ENCODE measurements at regions not wholly inside any gene's neighbourhood (a gene's known extent, or its start where the extent isn't known, plus 50 kb on each side); places are given as distances from the start of the nearest gene placed in this dataset.

- Histone ChIP-seq H3K4me2 (ENCODE audit: insufficient read depth, low read length) (no peak overlapping the region), H2AFZ (ENCODE audit: low read depth, low read length) (no peak overlapping the region), H3K4me1 (ENCODE audit: insufficient read depth, low read length) (no peaks in the 10 kb centered on the region), H3K9me3 (ENCODE audit: insufficient read depth, low read length, severe bottlenecking) (no peaks in the 10 kb centered on the region), H3K9ac (ENCODE audit: low read depth, low read length) (no peak overlapping the region), H3K27me3 (ENCODE audit: insufficient read depth, low read length, poor library complexity) (no peaks in the 10 kb centered on the region), H3K27ac (ENCODE audit: low read length) (no peak overlapping the region), H3K4me3 (ENCODE audit: low read depth in 1 of 2, low read length in 2 of 2) (no peak overlapping the region), H3K36me3 (ENCODE audit: insufficient read depth, low read length) (no peaks in the 10 kb centered on the region), H4K20me1 (ENCODE audit: insufficient read depth, low read length) (no peaks in the 10 kb centered on the region), H3K79me2 (ENCODE audit: insufficient read depth, low read length) (no peaks in the 10 kb centered on the region)
- DNase-seq (no peak), ATAC-seq (ENCODE audit: insufficient read depth, low read depth) (no peak)
- no peak for TF ChIP-seq CTCF (IDR thresholded peaks at IDR 0.05; ENCODE audit: borderline replicate concordance, extremely low read depth, low read length, poor library complexity, severe bottlenecking)
- TF ChIP-seq EZH2 (IDR thresholded peaks at IDR 0.05; ENCODE audit: borderline replicate concordance, low read depth, low read length, severe bottlenecking) = no peak
Measured at GRCh38 chr6:147779624-147780023, 271.1 kb downstream of the SAMD5 start.

GRCh38 chr6:147782302-147782701, 273.8 kb downstream of the SAMD5 start:
- no peak overlapping the region for H3K4me2 ChIP-seq (ENCODE audit: insufficient read depth, low read length)
- ATAC-seq (ENCODE audit: insufficient read depth, low read depth) = no peak

DNA sequence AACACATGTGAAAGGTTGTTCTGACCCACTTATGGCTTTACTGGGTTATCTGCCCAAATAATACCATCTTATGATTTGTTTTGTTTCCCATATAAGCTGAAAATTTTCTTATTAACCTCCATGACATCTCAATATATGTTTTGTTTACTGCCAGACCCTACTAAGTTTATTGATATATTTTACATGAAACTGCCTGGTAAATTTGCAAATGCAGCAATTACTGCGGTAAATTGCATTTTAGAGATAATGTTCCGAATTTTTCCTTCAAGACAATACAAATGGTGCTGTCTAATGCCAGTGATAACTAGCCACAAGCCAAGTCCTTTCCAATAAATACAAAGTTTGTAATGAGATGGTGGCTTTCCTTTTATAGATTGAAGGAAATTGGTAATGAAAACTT, 275.9 kb downstream of the SAMD5 start:
- Histone ChIP-seq H3K36me3 (ENCODE audit: insufficient read depth, low read length) (no peaks in the 10 kb centered on the region), H2AFZ (ENCODE audit: low read depth, low read length) (no peak overlapping the region), H3K27me3 (ENCODE audit: insufficient read depth, low read length, poor library complexity) (no peaks in the 10 kb centered on the region), H3K4me1 (ENCODE audit: insufficient read depth, low read length) (no peaks in the 10 kb centered on the region), H3K9me3 (ENCODE audit: insufficient read depth, low read length, severe bottlenecking) (no peaks in the 10 kb centered on the region), H3K4me3 (ENCODE audit: low read depth in 1 of 2, low read length in 2 of 2) (no peak overlapping the region), H3K9ac (ENCODE audit: low read depth, low read length) (no peak overlapping the region), H4K20me1 (ENCODE audit: insufficient read depth, low read length) (no peaks in the 10 kb centered on the region), H3K4me2 (ENCODE audit: insufficient read depth, low read length) (no peak overlapping the region), H3K79me2 (ENCODE audit: insufficient read depth, low read length) (no peaks in the 10 kb centered on the region), H3K27ac (ENCODE audit: low read length) (no peak overlapping the region)
- DNase-seq (no peak), ATAC-seq (ENCODE audit: insufficient read depth, low read depth) (no peak)
- TF ChIP-seq CTCF (IDR thresholded peaks at IDR 0.05; ENCODE audit: borderline replicate concordance, extremely low read depth, low read length, poor library complexity, severe bottlenecking) = no peak
- TF ChIP-seq EZH2 (IDR thresholded peaks at IDR 0.05; ENCODE audit: borderline replicate concordance, low read depth, low read length, severe bottlenecking) = no peak

More at GRCh38 chr6:147782302-147782701, 273.8 kb downstream of the SAMD5 start:
- H3K9ac ChIP-seq (ENCODE audit: low read depth, low read length) = no peak overlapping the region
- H3K27ac ChIP-seq (ENCODE audit: low read length) = no peak overlapping the region
- H2AFZ ChIP-seq (ENCODE audit: low read depth, low read length) = no peak overlapping the region
- H3K4me1 ChIP-seq (ENCODE audit: insufficient read depth, low read length) = no peaks in the 10 kb centered on the region
- no peak for TF ChIP-seq EZH2 (IDR thresholded peaks at IDR 0.05; ENCODE audit: borderline replicate concordance, low read depth, low read length, severe bottlenecking)
- TF ChIP-seq CTCF (IDR thresholded peaks at IDR 0.05; ENCODE audit: borderline replicate concordance, extremely low read depth, low read length, poor library complexity, severe bottlenecking) = no peak
- H4K20me1 ChIP-seq (ENCODE audit: insufficient read depth, low read length) = no peaks in the 10 kb centered on the region
- H3K4me3 ChIP-seq (ENCODE audit: low read depth in 1 of 2, low read length in 2 of 2) = no peak overlapping the region
- H3K79me2 ChIP-seq (ENCODE audit: insufficient read depth, low read length) = no peaks in the 10 kb centered on the region
- no peaks in the 10 kb centered on the region for H3K36me3 ChIP-seq (ENCODE audit: insufficient read depth, low read length)
- no peak for DNase-seq
- H3K27me3 ChIP-seq (ENCODE audit: insufficient read depth, low read length, poor library complexity) = no peaks in the 10 kb centered on the region
- no peaks in the 10 kb centered on the region for H3K9me3 ChIP-seq (ENCODE audit: insufficient read depth, low read length, severe bottlenecking)

GRCh38 chr6:147787417-147787816, 278.9 kb downstream of the SAMD5 start:
- Histone ChIP-seq H3K4me2 (ENCODE audit: insufficient read depth, low read length) (no peak overlapping the region), H3K79me2 (ENCODE audit: insufficient read depth, low read length) (no peaks in the 10 kb centered on the region), H3K4me3 (ENCODE audit: low read depth in 1 of 2, low read length in 2 of 2) (no peak overlapping the region), H3K36me3 (ENCODE audit: insufficient read depth, low read length) (no peaks in the 10 kb centered on the region), H3K4me1 (ENCODE audit: insufficient read depth, low read length) (no peaks in the 10 kb centered on the region), H3K27me3 (ENCODE audit: insufficient read depth, low read length, poor library complexity) (no peaks in the 10 kb centered on the region), H3K27ac (ENCODE audit: low read length) (no peak overlapping the region), H2AFZ (ENCODE audit: low read depth, low read length) (no peak overlapping the region), H4K20me1 (ENCODE audit: insufficient read depth, low read length) (no peaks in the 10 kb centered on the region), H3K9me3 (ENCODE audit: insufficient read depth, low read length, severe bottlenecking) (no peaks in the 10 kb centered on the region), H3K9ac (ENCODE audit: low read depth, low read length) (no peak overlapping the region)
- TF ChIP-seq EZH2 (IDR thresholded peaks at IDR 0.05; ENCODE audit: borderline replicate concordance, low read depth, low read length, severe bottlenecking) = no peak
- no peak for TF ChIP-seq CTCF (IDR thresholded peaks at IDR 0.05; ENCODE audit: borderline replicate concordance, extremely low read depth, low read length, poor library complexity, severe bottlenecking)
- DNase-seq (no peak), ATAC-seq (ENCODE audit: insufficient read depth, low read depth) (no peak)
